H9 (cell line): ENCODE measurements at regions not wholly inside any gene's neighbourhood (a gene's known extent, or its start where the extent isn't known, plus 50 kb on each side); places are given as distances from the start of the nearest gene placed in this dataset.
A peak's percentile ranks its signal among the peaks of the same experiment; 100 is the strongest.

Experiments
- DNase-seq: peaks from one replicate; pipeline ENCODE4 v3.0.0-alpha.2; 2017
- H2AFZ ChIP-seq: one replicate; pipeline ENCODE4 v1.6.1; 2013; ENCODE audit warnings: mild to moderate bottlenecking, low read length, control low read depth, moderate library complexity
- H2AK5ac ChIP-seq: 2 replicates; pipeline ENCODE4 v1.6.1; 2013; ENCODE audit warnings: low read length, control low read depth, mixed read lengths; ENCODE audit not compliant: insufficient read length
- H2BK120ac ChIP-seq: one replicate; pipeline ENCODE4 v1.6.1; 2013; ENCODE audit warnings: low read depth, mild to moderate bottlenecking, low read length, control low read depth, inconsistent platforms; ENCODE audit not compliant: poor library complexity, severe bottlenecking
- H2BK12ac ChIP-seq: 2 replicates; pipeline ENCODE4 v1.6.1; 2013; ENCODE audit warnings: low read length, control low read depth, mixed read lengths, low read depth; ENCODE audit not compliant: insufficient read length
- H2BK15ac ChIP-seq: 2 replicates; pipeline ENCODE4 v1.6.1; 2013; ENCODE audit warnings: low read depth, low read length, control low read depth
- H2BK20ac ChIP-seq: one replicate; pipeline ENCODE4 v1.6.1; 2013; ENCODE audit warnings: low read depth, mild to moderate bottlenecking, low read length, control low read depth, inconsistent platforms; ENCODE audit not compliant: poor library complexity, severe bottlenecking
- H2BK5ac ChIP-seq: 2 replicates; pipeline ENCODE4 v1.6.1; 2013; ENCODE audit warnings: low read length, control low read depth, mixed read lengths; ENCODE audit not compliant: insufficient read length
- H3K14ac ChIP-seq: 2 replicates; pipeline ENCODE4 v1.6.1; 2013; ENCODE audit warnings: low read length, control low read depth; ENCODE audit not compliant: insufficient read depth
- H3K18ac ChIP-seq: 2 replicates; pipeline ENCODE4 v1.6.1; 2013; ENCODE audit warnings: low read depth, mild to moderate bottlenecking, mixed read lengths, low read length, control low read depth; ENCODE audit not compliant: insufficient read length
- H3K23ac ChIP-seq: 2 replicates; pipeline ENCODE4 v1.6.1; 2013; ENCODE audit warnings: low read length, control low read depth, mixed read lengths, low read depth; ENCODE audit not compliant: insufficient read length
- H3K23me2 ChIP-seq: 2 replicates; pipeline ENCODE4 v1.6.1; 2013; ENCODE audit warnings: low read depth, mild to moderate bottlenecking, mixed read lengths, low read length, control low read depth; ENCODE audit not compliant: insufficient read length, poor library complexity, severe bottlenecking
- H3K27ac ChIP-seq: 2 replicates; pipeline ENCODE4 v1.5.1; 2013; ENCODE audit warnings: low read length, control low read depth, mixed read lengths, low read depth; ENCODE audit not compliant: insufficient read length
- H3K27me3 ChIP-seq: 2 replicates; pipeline ENCODE4 v1.6.1; 2013; ENCODE audit warnings: low read length, control low read depth, inconsistent platforms; ENCODE audit not compliant: insufficient read depth
- H3K4ac ChIP-seq: 2 replicates; pipeline ENCODE4 v1.6.1; 2013; ENCODE audit warnings: low read depth, mild to moderate bottlenecking, control low read depth, inconsistent platforms, low read length, moderate library complexity
- H3K4me1 ChIP-seq: 2 replicates; pipeline ENCODE4 v1.6.1; 2013; ENCODE audit warnings: low read length, control low read depth, inconsistent platforms; ENCODE audit not compliant: insufficient read depth
- H3K4me2 ChIP-seq: 2 replicates; pipeline ENCODE4 v1.6.1; 2013; ENCODE audit warnings: low read length, control low read depth, mixed read lengths; ENCODE audit not compliant: insufficient read length, insufficient read depth
- H3K56ac ChIP-seq: 2 replicates; pipeline ENCODE4 v1.6.1; 2013; ENCODE audit warnings: low read depth, mild to moderate bottlenecking, mixed read lengths, low read length, control low read depth; ENCODE audit not compliant: insufficient read length
- H3K79me1 ChIP-seq: 2 replicates; pipeline ENCODE4 v1.6.1; 2013; ENCODE audit warnings: low read depth, mild to moderate bottlenecking, moderate library complexity, low read length, control low read depth, inconsistent platforms; ENCODE audit not compliant: insufficient read depth, poor library complexity, severe bottlenecking
- H3K79me2 ChIP-seq: 2 replicates; pipeline ENCODE4 v1.6.1; 2013; ENCODE audit warnings: low read length, control low read depth, inconsistent platforms; ENCODE audit not compliant: insufficient read depth
- H3K9ac ChIP-seq: 2 replicates; pipeline ENCODE4 v1.6.1; 2013; ENCODE audit warnings: low read length, control low read depth, mixed read lengths; ENCODE audit not compliant: insufficient read length; ENCODE audit errors: extremely low read depth
- H3K9me3 ChIP-seq: one replicate; pipeline ENCODE4 v1.6.1; 2013; ENCODE audit warnings: low read depth, low read length, inconsistent platforms; ENCODE audit not compliant: control insufficient read depth
- H3T11ph ChIP-seq: one replicate; pipeline ENCODE4 v1.6.1; 2013; ENCODE audit warnings: mild to moderate bottlenecking, low read length, control low read depth, inconsistent platforms
- H4K20me1 ChIP-seq: one replicate; pipeline ENCODE4 v1.6.1; 2013; ENCODE audit not compliant: control insufficient read depth, insufficient read length, insufficient read depth
- H4K5ac ChIP-seq: 2 replicates; pipeline ENCODE4 v1.6.1; 2013; ENCODE audit warnings: low read depth, mild to moderate bottlenecking, mixed read lengths, low read length, control low read depth; ENCODE audit not compliant: insufficient read length
- H4K8ac ChIP-seq: replicated peaks from 2 replicates; pipeline ENCODE4 v1.6.1; 2013; ENCODE audit warnings: low read length, control low read depth, mixed read lengths, low read depth; ENCODE audit not compliant: insufficient read length
- H4K91ac ChIP-seq: 2 replicates; pipeline ENCODE4 v1.6.1; 2013; ENCODE audit warnings: low read depth, mild to moderate bottlenecking, moderate library complexity, mixed read lengths, low read length, control low read depth; ENCODE audit not compliant: insufficient read length
- H3K27ac Mint-ChIP-seq, 3 experiments: 2 replicates in 2 of 3; 3 replicates in 1 of 3; pipeline ENCODE4 v1.8.0; 2020 to 2021; ENCODE audit warnings: mixed read lengths in 3 of 3, mild to moderate bottlenecking in 1 of 3, moderate library complexity in 1 of 3
- H3K27me3 Mint-ChIP-seq: 2 replicates; pipeline ENCODE4 v1.8.0; 2021; ENCODE audit warnings: low read depth, mild to moderate bottlenecking, moderate library complexity, mixed read lengths
- H3K36me3 Mint-ChIP-seq, 3 experiments: 2 replicates in 2 of 3; 3 replicates in 1 of 3; pipeline ENCODE4 v1.8.0; 2020 to 2021; ENCODE audit warnings: low read depth in 3 of 3, mixed read lengths in 3 of 3; ENCODE audit not compliant: insufficient read depth in 1 of 3
- H3K4me1 Mint-ChIP-seq, 2 experiments: 2 replicates each; pipeline ENCODE4 v1.8.0; 2020; ENCODE audit warnings: mixed read lengths in 2 of 2
- H3K4me3 Mint-ChIP-seq, 2 experiments: 2 replicates in 1 of 2; 3 replicates in 1 of 2; pipeline ENCODE4 v1.8.0; 2020 to 2021; ENCODE audit warnings: mild to moderate bottlenecking in 2 of 2, mixed read lengths in 2 of 2, moderate library complexity in 1 of 2
- H3K9me3 Mint-ChIP-seq, 2 experiments: 2 replicates in 1 of 2; 3 replicates in 1 of 2; pipeline ENCODE4 v1.8.0; 2020; ENCODE audit warnings: mild to moderate bottlenecking in 2 of 2, mixed read lengths in 2 of 2, moderate library complexity in 1 of 2
- CTCF ChIP-seq: fragments of 200-600 bp; sonication (generic); conservative IDR thresholded peaks from 3 replicates; pipeline ENCODE4 v1.8.0; 2021; ENCODE audit warnings: antibody characterized with exemption, mild to moderate bottlenecking
- WGBS: extraction: QIAGEN DNeasy Blood & Tissue Kit; methylation state at CpG from one replicate; pipeline ENCODE4 v1.1.7; 2013; ENCODE audit warnings: missing lambda C conversion rate, low lambda C conversion rate, mixed read lengths; ENCODE audit not compliant: insufficient read length; ENCODE audit errors: extremely low coverage; 5-methylcytosine and 5-hydroxymethylcytosine counted together

- Mint-ChIP-seq H3K4me1 (peaks cover 12 to 14% of the 10 kb centered on the region in 2 experiments), H3K27me3 (peaks cover 28% of the 10 kb centered on the region), H3K27ac (no peak overlapping the region), H3K4me3 (no peak overlapping the region), H3K9me3 (no peaks in the 10 kb centered on the region; a peak in 2 of 5 replicates), H3K36me3 (no peaks in the 10 kb centered on the region; a peak in 1 of 7 replicates)
- H2AFZ ChIP-seq: no peak overlapping the region
- H3K79me1 ChIP-seq: no peaks in the 10 kb centered on the region
- DNase-seq: no peak
- H2BK120ac ChIP-seq: no peak overlapping the region
- H3K14ac ChIP-seq: no peak overlapping the region; the same call in 1 of the 2 replicates
- no peak overlapping the region for H4K8ac ChIP-seq
- no peak overlapping the region for H2AK5ac ChIP-seq
- no peak overlapping the region for H3K27ac ChIP-seq
- no peak overlapping the region for H3K56ac ChIP-seq
- H3K18ac ChIP-seq: no peak overlapping the region
- no peak overlapping the region for H3K9ac ChIP-seq
- peak; percentile 46 for TF ChIP-seq CTCF
- no peak overlapping the region for H3K23ac ChIP-seq
- H2BK15ac ChIP-seq: no peak overlapping the region
- no peak overlapping the region for H4K91ac ChIP-seq
- no peak overlapping the region for H3K4me2 ChIP-seq
- no peaks in the 10 kb centered on the region for H3K79me2 ChIP-seq
- H2BK12ac ChIP-seq: no peak overlapping the region
- H2BK20ac ChIP-seq: no peak overlapping the region
- H2BK5ac ChIP-seq: no peak overlapping the region
- H3T11ph ChIP-seq: no peak overlapping the region
- H4K20me1 ChIP-seq: no peaks in the 10 kb centered on the region
- no peak overlapping the region for H4K5ac ChIP-seq
- no CpG with 5 or more reads among the region's 5 CpGs for WGBS
- H3K4me1 ChIP-seq: peaks cover 3% of the 10 kb centered on the region; the same call in 1 of the 2 replicates
- no peaks in the 10 kb centered on the region for H3K9me3 ChIP-seq
- H3K23me2 ChIP-seq: no peaks in the 10 kb centered on the region
- H3K27me3 ChIP-seq: no peaks in the 10 kb centered on the region
- no peak overlapping the region for H3K4ac ChIP-seq
Measured at GRCh38 chr10:78956391-78956790, 112.4 kb upstream of the ZMIZ1 start.
